ENCODE measurements at regions not wholly inside any gene's neighbourhood (a gene's known extent, or its start where the extent isn't known, plus 50 kb on each side); places are given as distances from the start of the nearest gene placed in this dataset.
"Not testable (repeated sequence)": the region's sequence is repeated elsewhere in the genome, so short reads cannot be mapped to it uniquely, and the experiment has no call there.

DNA sequence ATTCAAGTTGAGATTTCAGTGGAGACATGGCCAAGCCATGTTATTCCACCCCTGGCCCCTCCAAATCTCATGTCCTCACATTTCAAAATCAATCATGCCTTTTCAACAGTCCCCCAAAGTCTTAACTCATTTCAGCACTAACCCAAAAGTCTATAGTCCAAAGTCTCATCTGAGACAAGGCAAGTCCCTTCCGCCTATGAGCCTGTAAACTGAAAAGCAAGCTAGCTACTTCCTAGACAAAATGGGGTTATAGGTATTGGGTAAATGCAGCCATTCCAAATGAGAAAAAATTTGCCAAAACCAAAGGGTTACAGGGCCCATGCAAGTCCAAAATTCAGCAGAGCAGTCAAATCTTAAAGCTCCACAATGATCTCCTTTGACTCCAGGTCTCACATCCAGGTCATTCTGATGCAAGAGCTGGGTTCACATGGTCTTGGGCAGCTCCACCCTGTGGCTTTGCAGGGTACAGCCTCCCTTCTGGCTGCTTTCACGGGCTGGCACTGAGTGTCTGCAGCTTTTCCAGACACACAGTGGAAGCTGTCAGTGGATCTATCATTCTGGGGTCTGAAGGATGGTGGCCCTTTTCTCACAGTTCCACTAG, 95.7 kb downstream of the MTNR1B start:
- H3K27me3 Mint-ChIP-seq, H3K27ac Mint-ChIP-seq, H3K36me3 Mint-ChIP-seq, H3K9me3 Mint-ChIP-seq, H3K4me1 Mint-ChIP-seq, H3K4me3 Mint-ChIP-seq: not testable (repeated sequence)

DNA sequence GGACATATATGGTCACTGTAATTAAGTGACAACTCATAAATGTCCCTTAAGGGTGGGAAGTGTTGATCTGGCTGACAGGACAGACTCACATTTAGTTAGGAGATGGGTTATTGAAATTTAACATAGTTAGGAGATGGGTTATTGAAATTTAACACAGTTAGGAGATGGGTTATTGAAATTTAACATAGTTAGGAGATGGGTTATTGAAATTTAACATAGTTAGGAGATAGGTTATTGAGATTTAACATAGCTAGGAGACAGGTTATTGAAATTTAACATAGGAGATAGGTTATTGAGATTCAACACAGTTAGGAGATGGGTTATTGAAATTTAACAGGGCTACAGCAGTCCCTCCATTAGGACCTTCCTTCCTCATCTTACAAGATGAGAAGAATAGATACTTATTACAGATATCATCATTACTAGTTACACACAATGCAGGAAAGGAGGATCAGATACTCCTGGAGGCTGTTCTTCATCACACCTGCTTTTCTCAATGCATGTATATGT, 98.5 kb downstream of the MTNR1B start:
- no peaks in the 10 kb centered on the region for H3K36me3 Mint-ChIP-seq
- no peak overlapping the region for H3K4me3 Mint-ChIP-seq
- H3K27ac Mint-ChIP-seq = no peak overlapping the region
- H3K9me3 Mint-ChIP-seq = no peaks in the 10 kb centered on the region
- H3K27me3 Mint-ChIP-seq = peaks cover 8% of the 10 kb centered on the region
- no peaks in the 10 kb centered on the region for H3K4me1 Mint-ChIP-seq

DNA sequence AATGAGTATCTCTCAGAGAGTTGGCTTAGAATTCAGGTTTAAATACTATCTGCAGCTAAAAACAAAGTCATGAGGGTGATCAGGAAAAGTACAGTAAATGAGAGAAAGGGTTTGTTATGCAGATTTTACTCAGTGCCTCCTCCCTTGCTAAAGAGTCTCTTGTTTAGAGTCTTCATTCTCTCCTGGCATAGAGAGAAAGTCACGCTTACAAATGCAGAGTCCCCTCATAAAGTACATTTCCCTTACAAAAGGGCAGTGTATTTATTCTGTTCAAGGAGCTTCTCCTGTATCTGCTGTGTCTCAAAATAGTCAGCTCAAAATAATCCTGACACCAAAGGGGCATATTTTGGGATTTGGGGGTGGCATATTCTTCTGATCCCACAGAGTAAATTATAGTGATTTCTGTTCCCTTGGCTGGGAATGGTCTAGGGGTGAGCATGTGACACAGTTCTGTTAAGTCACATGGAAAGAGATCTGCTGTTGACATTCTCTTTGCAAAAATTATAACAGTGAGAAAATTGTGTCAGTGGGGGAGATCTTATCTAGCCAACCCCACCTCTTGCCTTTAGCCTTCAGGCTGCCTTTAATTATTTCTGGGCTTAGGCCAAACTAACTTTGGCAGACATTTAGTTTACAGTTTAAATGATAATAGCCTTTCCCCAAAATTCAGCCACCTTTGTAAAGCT, 102.9 kb downstream of the MTNR1B start:
- no peaks in the 10 kb centered on the region for H3K36me3 Mint-ChIP-seq
- H3K4me1 Mint-ChIP-seq = no peaks in the 10 kb centered on the region
- H3K27ac Mint-ChIP-seq = no peak overlapping the region
- no peak overlapping the region for H3K4me3 Mint-ChIP-seq
- H3K9me3 Mint-ChIP-seq = no peaks in the 10 kb centered on the region
- peaks cover 15% of the 10 kb centered on the region for H3K27me3 Mint-ChIP-seq

DNA sequence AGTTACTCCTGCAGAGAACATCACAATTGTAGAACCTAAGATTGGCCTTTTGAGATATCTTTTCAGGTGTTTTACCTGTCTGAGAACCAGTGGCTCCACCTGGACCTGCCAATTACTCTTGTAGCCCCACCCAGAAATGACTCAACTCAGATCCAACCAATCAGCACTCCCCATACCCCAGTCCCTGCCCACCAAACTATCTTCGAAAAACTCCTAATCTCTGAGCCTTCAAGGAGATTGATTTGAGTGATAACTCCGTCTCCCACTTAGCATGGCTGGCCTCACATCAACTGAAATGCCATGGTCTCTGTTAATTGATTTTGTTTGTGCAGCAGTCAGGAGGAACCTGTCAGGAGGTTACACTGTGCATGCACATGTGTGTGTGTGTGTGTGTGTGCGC, 103.6 kb downstream of the MTNR1B start:
- H3K27ac Mint-ChIP-seq = no peak overlapping the region

DNA sequence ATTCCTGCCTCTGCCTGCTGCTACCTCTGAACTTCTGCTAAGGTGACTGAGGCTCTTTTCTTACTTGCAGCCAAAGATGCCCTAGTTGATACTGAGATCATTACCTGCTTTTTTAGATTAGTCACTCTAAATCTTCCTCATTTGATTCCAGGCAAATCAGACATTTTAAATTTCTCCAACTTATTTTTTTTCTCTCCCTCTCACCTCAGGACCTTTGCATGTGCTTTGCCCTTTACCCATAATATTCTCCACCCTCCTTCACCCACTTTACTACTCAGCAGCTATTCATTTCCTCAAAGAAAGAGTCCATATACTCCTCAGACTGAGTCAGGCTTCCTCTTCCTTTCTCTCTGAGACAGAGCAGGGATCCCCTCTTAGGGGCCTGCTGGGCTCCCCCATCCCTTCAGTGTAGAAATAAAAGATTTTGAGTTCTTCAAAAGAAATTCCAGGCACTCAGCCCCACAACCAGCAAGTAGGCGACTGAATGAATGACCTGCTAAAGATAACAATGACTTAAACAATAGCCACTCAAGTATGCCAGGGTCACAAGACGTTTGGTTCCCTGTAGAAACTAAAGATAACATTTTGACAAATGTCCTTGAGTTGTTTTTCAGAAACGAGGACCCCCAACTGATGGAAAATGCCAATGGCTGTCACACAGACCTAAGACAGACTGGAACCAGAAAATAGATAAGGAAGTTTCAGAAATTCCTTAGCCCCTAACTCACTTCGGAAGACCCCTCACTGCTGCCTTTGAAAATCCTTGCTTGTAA, 104.2 kb downstream of the MTNR1B start:
- H3K27ac Mint-ChIP-seq = no peak overlapping the region
- H3K4me3 Mint-ChIP-seq = no peak overlapping the region
- H3K9me3 Mint-ChIP-seq = no peaks in the 10 kb centered on the region
- H3K4me1 Mint-ChIP-seq = no peaks in the 10 kb centered on the region
- no peaks in the 10 kb centered on the region for H3K36me3 Mint-ChIP-seq
- H3K27me3 Mint-ChIP-seq = peaks cover 12% of the 10 kb centered on the region

More for the DNA sequence above, 103.6 kb downstream of the MTNR1B start:
- no peak overlapping the region for H3K4me3 Mint-ChIP-seq
- H3K36me3 Mint-ChIP-seq = no peaks in the 10 kb centered on the region
- H3K27me3 Mint-ChIP-seq = peaks cover 13% of the 10 kb centered on the region
- H3K9me3 Mint-ChIP-seq = no peaks in the 10 kb centered on the region
- no peaks in the 10 kb centered on the region for H3K4me1 Mint-ChIP-seq

DNA sequence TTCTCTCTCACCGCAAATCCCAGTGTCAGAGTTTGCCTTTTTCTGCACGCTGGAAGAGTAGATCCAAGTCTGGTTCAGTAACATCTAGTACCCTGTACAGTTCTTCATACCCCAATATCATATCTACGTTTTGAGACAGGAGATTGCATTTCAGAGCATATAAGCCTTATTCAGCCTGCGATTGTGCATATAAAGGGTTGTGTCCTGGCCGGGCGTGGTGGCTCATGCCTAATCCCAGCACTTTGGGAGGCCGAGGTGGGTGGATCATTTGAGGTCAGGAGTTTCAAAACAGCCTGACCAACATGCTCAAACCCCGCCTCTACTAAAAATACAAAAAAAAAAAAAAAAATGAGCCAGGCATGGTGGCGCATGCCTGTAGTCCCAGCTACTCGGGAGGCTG, 104.9 kb downstream of the MTNR1B start:
- Mint-ChIP-seq H3K4me1 (no peaks in the 10 kb centered on the region), H3K27me3 (peaks cover 12% of the 10 kb centered on the region), H3K27ac (no peak overlapping the region), H3K9me3 (no peaks in the 10 kb centered on the region), H3K36me3 (no peaks in the 10 kb centered on the region), H3K4me3 (no peak overlapping the region)

DNA sequence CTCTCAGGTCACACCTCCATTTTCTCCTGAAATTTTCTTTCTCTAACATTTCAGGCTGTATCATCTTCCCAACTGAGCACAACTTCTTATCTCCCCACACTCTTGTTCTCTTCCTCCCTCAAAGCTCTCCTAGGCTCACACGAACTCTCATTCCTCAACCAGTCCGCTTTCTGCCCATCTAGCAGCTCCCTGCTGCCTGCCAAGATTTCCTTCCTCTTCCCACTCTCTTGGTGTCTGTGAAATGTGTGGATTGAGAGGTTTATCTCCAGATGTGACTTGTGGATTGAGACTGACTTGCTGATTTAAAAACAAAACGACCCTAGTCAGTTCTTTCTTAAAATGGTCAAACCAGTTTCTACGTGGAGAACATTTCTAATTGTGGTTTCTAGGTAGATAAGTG, 106.3 kb downstream of the MTNR1B start:
- Mint-ChIP-seq H3K27me3 (peaks cover 9% of the 10 kb centered on the region), H3K27ac (no peak overlapping the region), H3K36me3 (no peaks in the 10 kb centered on the region), H3K9me3 (no peaks in the 10 kb centered on the region), H3K4me3 (no peak overlapping the region), H3K4me1 (no peaks in the 10 kb centered on the region)

DNA sequence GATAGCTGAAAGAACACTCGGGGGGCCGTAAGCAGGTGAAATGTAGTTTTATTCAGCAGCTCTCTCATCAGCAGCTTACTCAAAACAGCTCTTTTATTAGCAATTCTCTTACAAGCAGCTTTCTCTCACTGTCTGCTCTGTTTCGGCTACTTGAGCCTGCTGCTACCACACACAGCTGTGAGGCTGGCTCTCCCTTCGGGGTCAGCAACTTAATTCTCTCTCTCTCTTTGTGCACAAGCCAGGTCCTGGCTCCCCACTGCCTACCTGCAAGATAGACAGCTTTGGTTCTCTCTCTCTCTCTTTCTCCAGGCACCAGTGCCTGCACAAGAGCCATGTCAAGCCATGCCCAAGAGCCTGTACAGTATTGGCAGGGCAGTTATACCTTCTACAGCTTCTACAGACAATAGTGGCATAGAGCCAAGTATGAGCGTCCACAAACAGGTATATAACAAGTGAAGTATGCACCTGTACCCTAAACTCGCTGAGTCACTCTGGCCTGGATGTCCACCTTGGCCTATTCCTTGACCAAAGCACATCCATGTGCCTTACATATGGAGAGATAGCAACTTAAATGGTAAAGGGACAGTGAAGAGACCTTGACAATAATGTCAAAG, 110.8 kb downstream of the MTNR1B start:
- Mint-ChIP-seq H3K27ac (no peak overlapping the region), H3K4me1 (no peaks in the 10 kb centered on the region), H3K36me3 (no peaks in the 10 kb centered on the region), H3K4me3 (no peak overlapping the region), H3K27me3 (peaks cover 9% of the 10 kb centered on the region), H3K9me3 (no peaks in the 10 kb centered on the region)

DNA sequence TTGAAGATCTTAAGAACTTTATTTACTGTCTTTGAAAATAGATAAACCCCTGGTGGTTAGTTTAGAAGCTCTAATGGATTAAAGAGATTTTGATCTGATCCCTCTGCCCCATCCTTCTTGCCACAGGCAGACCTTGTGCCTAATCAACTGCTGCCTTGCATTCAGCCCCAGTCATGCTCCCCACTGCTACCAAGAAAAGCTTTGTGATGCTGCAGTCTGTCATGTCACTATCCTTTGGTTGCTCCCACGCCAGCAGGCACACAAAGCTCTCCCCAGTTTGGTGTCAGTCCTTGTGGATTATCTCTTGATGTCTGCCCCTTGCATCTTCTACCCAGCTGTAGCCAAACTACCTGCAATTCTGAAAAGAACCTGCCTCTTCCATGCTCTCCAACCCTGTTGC, 112.2 kb downstream of the MTNR1B start:
- Mint-ChIP-seq H3K27me3 (peaks cover 3% of the 10 kb centered on the region), H3K36me3 (no peaks in the 10 kb centered on the region), H3K27ac (no peak overlapping the region), H3K9me3 (no peaks in the 10 kb centered on the region), H3K4me3 (no peak overlapping the region), H3K4me1 (no peaks in the 10 kb centered on the region)

DNA sequence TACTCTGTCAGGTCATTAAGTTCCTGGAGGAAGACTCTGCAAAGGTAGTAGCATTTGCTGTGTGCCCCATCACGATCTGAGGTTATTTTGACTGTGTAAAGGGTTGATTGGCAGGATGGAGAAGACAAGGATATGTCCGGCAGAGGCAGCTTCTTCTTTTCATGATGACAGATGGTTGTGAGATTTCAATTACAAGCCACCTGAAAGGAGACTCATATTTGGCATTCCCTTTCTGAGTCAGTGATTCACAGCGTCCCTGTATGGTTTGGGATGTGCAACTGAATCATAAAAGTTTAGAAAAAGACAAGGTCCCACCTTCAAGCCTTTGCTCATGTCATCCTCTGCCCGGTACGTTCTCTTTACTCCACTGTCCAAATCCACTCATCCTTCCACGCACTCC, 113.4 kb downstream of the MTNR1B start:
- Mint-ChIP-seq H3K27me3 (peaks cover 3% of the 10 kb centered on the region), H3K36me3 (no peaks in the 10 kb centered on the region), H3K27ac (no peak overlapping the region), H3K9me3 (no peaks in the 10 kb centered on the region), H3K4me3 (no peak overlapping the region), H3K4me1 (no peaks in the 10 kb centered on the region)

DNA sequence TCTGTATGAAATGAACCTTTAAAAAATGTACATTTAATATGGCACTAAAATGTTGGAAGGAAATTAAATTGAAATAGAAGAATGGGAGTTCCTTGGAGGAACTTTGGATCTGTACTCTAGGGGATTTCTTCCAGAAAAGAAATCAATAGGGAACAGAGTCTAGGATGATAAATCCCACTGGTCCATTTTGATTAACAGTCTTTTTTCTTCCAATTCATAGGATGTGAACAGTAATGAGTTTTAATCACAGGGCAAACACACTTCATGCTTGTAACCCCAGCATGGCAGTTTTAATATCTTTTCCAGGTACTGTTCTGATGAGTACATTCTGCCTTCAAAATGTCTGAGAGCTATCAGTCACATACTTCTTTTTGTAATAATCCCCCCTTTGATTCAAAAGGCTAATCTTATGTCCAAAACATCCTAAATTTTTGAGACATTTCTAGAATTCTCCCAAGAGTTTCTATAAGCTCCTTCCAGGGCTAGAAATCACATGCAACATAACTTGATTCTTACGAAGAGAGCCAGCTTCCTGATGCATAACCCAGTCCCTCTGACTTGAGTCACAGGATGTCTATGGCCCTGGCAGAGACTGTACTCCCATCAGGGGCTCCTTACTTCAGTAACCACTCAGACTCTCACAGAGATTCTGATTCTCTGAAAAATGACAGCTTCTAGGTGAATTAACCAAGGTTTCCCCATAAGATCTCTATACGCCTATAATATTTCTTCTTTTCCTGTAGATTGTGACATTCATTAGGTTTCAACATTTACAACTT, 112.9 kb downstream of the SLC36A4 start:
- no peaks in the 10 kb centered on the region for H3K9me3 Mint-ChIP-seq
- H3K27me3 Mint-ChIP-seq = peaks cover 3% of the 10 kb centered on the region
- no peaks in the 10 kb centered on the region for H3K4me1 Mint-ChIP-seq
- H3K36me3 Mint-ChIP-seq = no peaks in the 10 kb centered on the region
- no peak overlapping the region for H3K4me3 Mint-ChIP-seq
- no peak overlapping the region for H3K27ac Mint-ChIP-seq

DNA sequence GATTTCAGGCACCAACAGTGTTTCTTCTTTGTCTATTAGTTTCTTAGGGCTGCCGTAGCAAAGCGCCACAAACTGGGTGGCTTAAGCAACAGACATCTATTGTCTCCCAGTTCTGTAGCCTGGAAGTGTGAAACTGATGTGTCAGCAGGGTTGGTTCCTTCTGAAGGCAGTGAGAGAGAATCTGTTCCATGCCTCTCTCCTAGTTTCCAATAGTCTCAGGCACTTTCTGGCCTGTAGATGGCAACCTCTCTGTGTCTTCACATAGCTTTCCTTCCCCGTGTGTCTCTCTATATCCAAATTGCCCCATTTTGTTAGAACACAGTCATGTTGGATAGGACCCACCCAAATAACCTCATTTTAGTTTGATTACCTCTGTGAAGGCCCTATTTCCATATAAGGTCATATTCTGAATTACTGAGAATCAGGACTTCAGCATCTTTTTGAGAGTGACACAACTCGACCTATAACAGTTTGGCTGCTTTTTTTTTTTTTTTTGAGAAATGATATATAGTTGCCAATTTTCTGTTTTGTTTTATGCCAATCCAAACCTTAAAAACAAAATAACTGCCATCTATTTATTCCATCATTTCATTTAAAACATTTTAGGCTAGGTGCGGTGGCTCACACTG, 108.2 kb downstream of the SLC36A4 start:
- H3K4me1 Mint-ChIP-seq = no peaks in the 10 kb centered on the region
- H3K9me3 Mint-ChIP-seq = peaks cover 7% of the 10 kb centered on the region
- no peak overlapping the region for H3K27ac Mint-ChIP-seq
- peaks cover 7% of the 10 kb centered on the region for H3K27me3 Mint-ChIP-seq
- no peak overlapping the region for H3K4me3 Mint-ChIP-seq
- H3K36me3 Mint-ChIP-seq = no peaks in the 10 kb centered on the region

Data from activated naive CD4-positive, alpha-beta T cell treated with anti-CD3 and anti-CD28 coated beads, Interleukin-2, amount 50 U/mL, for 24 hours (primary cell).